ENCODE measurements at regions not wholly inside any gene's neighbourhood (a gene's known extent, or its start where the extent isn't known, plus 50 kb on each side); places are given as distances from the start of the nearest gene placed in this dataset.

DNA sequence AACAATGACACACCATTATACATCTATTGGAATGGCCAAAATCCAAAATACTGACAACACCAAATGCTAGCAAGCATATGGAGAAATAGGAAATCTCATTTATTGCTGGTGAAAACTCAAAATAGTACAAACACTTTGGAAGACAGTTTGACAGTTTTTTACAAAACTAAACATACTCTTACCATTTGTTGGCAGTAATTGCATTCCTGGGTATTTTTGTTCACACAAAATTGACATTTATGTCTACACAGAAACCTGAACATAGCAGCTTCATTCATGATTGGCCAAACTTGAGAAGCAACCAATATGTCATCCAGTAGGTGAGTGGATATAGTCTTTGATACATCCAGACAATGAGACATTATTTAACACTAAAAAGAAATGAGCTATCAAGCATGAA is 489.9 kb downstream of the PLOD2 start:
- TF ChIP-seq, protein P1, sequence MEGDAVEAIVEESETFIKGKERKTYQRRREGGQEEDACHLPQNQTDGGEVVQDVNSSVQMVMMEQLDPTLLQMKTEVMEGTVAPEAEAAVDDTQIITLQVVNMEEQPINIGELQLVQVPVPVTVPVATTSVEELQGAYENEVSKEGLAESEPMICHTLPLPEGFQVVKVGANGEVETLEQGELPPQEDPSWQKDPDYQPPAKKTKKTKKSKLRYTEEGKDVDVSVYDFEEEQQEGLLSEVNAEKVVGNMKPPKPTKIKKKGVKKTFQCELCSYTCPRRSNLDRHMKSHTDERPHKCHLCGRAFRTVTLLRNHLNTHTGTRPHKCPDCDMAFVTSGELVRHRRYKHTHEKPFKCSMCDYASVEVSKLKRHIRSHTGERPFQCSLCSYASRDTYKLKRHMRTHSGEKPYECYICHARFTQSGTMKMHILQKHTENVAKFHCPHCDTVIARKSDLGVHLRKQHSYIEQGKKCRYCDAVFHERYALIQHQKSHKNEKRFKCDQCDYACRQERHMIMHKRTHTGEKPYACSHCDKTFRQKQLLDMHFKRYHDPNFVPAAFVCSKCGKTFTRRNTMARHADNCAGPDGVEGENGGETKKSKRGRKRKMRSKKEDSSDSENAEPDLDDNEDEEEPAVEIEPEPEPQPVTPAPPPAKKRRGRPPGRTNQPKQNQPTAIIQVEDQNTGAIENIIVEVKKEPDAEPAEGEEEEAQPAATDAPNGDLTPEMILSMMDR (IDR thresholded peaks at IDR 0.05) = no peak
- no peak for TF ChIP-seq POLR2A (IDR thresholded peaks at IDR 0.05)
